IPS-20b (cell line): ENCODE measurements at regions not wholly inside any gene's neighbourhood (a gene's known extent, or its start where the extent isn't known, plus 50 kb on each side); places are given as distances from the start of the nearest gene placed in this dataset.

ENCODE experiments used
- H3K27ac ChIP-seq: one replicate; pipeline ENCODE4 v1.5.1; 2013; ENCODE audit warnings: low read length
- H3K27me3 ChIP-seq: 2 replicates; pipeline ENCODE4 v1.6.1; 2013; ENCODE audit warnings: mild to moderate bottlenecking, low read length, inconsistent platforms; ENCODE audit not compliant: insufficient read depth
- H3K36me3 ChIP-seq: 2 replicates; pipeline ENCODE4 v1.6.1; 2013; ENCODE audit warnings: low read depth, mild to moderate bottlenecking, inconsistent platforms, low read length, moderate library complexity; ENCODE audit not compliant: insufficient read depth
- H3K4me1 ChIP-seq: 2 replicates; pipeline ENCODE4 v1.6.1; 2013; ENCODE audit warnings: mild to moderate bottlenecking, control low read depth, inconsistent platforms, low read length, moderate library complexity; ENCODE audit not compliant: insufficient read depth
- H3K4me3 ChIP-seq: 2 replicates; pipeline ENCODE4 v1.5.1; 2013; ENCODE audit warnings: mild to moderate bottlenecking, low read length, inconsistent platforms
- H3K9ac ChIP-seq: 2 replicates; pipeline ENCODE4 v1.6.1; 2013; ENCODE audit warnings: low read depth, mild to moderate bottlenecking, inconsistent platforms, low read length, moderate library complexity
- H3K9me3 ChIP-seq: 2 replicates; pipeline ENCODE4 v1.6.1; 2013; ENCODE audit warnings: mild to moderate bottlenecking, low read depth, low read length, inconsistent platforms; ENCODE audit not compliant: insufficient read depth

DNA sequence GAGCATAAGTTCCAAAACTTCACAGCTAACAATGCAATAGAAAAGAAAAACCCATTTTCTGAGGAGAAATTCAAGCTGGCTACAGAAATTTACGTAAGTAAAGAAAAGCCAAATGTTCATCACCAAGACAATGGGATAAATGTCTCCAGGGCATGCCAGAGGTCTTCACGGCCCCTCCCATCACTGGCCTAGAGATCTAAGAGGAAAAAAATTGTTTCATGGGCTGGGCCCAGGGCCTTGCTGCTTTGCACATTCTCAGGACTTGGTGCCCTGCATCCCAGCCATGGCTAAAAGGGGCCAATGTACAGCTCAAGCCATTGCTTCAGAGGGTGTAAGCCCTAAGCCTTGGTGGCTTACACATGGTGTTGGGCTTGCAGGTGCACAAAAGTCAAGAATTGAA lies 443.6 kb downstream of the ELAVL2 start:
- H3K4me3 ChIP-seq = no peak overlapping the region
- H3K9ac ChIP-seq = no peak overlapping the region
- no peaks in the 10 kb centered on the region for H3K36me3 ChIP-seq
- H3K9me3 ChIP-seq = no peaks in the 10 kb centered on the region
- H3K27me3 ChIP-seq = no peaks in the 10 kb centered on the region
- no peak overlapping the region for H3K27ac ChIP-seq
- no peaks in the 10 kb centered on the region for H3K4me1 ChIP-seq

DNA sequence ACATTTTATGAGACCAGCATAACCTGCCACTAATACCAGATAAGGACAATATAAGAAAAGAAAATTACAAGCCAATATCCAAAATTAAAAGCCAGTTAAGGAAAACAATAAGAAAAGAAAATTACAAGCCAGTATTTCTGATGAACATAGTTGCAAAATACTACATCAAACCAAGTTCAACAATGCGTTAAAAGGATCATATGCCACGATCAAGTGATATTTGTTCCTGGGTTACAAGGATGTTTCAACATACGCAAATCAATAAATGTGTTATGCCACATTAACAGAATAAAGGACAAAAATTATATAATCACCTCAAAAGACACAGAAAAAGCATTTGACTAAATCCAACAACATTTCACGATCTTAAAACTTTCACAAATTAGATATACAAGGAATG lies 431.9 kb downstream of the ELAVL2 start:
- H3K9ac ChIP-seq = no peak overlapping the region
- H3K9me3 ChIP-seq = no peaks in the 10 kb centered on the region
- no peak overlapping the region for H3K4me3 ChIP-seq
- no peaks in the 10 kb centered on the region for H3K27me3 ChIP-seq
- no peaks in the 10 kb centered on the region for H3K36me3 ChIP-seq
- no peaks in the 10 kb centered on the region for H3K4me1 ChIP-seq
- H3K27ac ChIP-seq = no peak overlapping the region

DNA sequence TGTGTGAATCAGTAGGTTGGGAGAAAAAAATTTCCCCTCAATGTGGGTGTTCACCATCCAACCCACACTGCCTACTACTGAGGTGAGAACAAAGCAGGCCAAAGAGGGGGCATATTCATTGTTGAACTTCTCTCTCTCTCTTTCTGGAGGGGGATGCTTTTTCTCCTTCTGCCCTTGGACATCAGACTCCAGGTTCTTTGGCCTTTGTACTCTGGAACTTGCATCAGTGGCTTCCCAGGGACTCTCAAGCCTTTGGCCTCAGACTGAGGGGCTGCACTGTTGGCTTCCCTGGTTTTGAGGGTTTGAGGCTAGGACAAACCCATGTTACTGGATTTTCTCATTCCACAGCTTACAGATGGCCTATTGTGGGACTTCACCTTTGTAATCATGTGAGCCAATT lies 417.2 kb downstream of the ELAVL2 start:
- H3K4me1 ChIP-seq = no peaks in the 10 kb centered on the region
- H3K27ac ChIP-seq = no peak overlapping the region
- no peaks in the 10 kb centered on the region for H3K27me3 ChIP-seq
- H3K36me3 ChIP-seq = no peaks in the 10 kb centered on the region
- H3K4me3 ChIP-seq = no peak overlapping the region
- no peaks in the 10 kb centered on the region for H3K9me3 ChIP-seq
- H3K9ac ChIP-seq = no peak overlapping the region

DNA sequence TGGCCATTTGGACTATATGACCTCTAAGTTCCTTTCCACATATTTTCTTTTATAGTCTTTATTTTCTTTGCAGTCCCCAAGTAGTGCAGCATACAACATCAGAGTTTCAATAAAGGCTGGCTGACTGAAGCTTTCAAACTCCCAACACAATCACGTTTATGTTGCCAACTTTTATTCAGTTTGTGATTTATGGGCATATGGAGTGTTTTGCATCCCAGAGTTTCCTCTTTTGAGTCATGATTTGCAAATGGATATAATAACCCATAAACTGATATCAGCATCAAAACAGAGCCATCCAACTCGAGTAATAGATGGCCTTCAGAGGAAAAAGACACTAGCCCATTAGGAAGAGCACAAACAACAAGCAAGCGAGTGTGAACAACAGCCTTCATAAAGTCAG lies 414.0 kb downstream of the ELAVL2 start:
- Histone ChIP-seq H3K27ac (no peak overlapping the region), H3K9ac (no peak overlapping the region), H3K4me1 (no peaks in the 10 kb centered on the region), H3K9me3 (no peaks in the 10 kb centered on the region), H3K36me3 (no peaks in the 10 kb centered on the region), H3K27me3 (no peaks in the 10 kb centered on the region), H3K4me3 (no peak overlapping the region)

DNA sequence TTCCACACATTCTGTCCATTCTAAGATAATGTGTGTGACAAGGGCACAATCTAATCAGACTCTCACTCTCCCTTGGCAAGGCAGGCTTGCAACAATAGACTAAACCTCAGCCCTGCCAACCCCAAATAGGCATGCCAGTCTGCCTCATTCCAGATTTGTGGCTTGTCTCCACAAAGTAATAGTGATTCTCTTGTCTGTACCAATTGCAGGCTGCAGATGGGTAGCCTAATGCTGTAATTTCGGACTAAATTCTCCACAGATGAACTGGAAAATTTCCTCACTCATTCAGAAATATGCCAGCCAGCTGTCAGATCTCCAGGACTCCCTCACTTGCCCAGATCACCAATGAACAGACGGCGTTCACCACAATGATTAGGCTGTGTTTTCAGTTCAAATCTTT lies 413.6 kb downstream of the ELAVL2 start:
- Histone ChIP-seq H3K36me3 (no peaks in the 10 kb centered on the region), H3K27ac (no peak overlapping the region), H3K4me1 (no peaks in the 10 kb centered on the region), H3K9ac (no peak overlapping the region), H3K4me3 (no peak overlapping the region), H3K9me3 (no peaks in the 10 kb centered on the region), H3K27me3 (no peaks in the 10 kb centered on the region)

DNA sequence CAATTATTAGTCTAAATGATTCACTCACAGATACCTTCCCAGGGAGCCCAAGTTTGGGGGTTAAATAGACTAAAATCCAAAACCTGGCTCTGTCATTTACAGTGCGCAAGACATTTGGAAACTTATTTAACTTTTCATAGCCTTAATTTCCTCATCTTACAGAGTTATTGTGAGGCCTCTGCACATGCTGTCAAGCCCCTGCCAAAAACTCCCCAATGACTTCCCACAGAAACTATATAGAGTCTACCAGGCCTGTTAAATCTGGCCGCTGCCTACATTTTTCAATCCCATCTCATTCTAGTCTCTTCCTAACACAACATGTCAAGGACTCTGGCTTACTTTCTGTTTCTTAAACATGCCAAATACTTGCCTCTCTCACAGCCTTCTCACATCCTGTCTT lies 412.5 kb downstream of the ELAVL2 start:
- Histone ChIP-seq H3K27me3 (no peaks in the 10 kb centered on the region), H3K36me3 (no peaks in the 10 kb centered on the region), H3K27ac (no peak overlapping the region), H3K9me3 (no peaks in the 10 kb centered on the region), H3K4me3 (no peak overlapping the region), H3K9ac (no peak overlapping the region), H3K4me1 (no peaks in the 10 kb centered on the region)

DNA sequence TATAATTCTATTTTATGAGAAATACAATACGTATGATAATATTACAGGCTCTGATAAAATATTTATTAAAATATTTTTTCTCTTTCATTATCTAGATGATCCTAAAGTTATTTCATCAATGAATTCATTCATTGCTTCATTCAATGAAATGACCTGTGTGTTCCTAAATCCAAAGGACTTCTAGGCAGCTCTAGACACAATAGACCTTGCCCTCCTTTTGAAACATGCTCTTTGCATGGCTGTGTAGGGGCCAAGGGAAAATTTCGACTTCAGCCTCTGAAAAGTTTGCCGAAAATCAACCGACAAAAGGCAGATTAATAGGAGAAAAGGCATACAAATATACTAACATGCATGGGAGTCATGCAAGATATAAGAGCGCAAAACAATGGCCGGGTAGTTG lies 402.0 kb downstream of the ELAVL2 start:
- H3K9me3 ChIP-seq = no peaks in the 10 kb centered on the region
- H3K36me3 ChIP-seq = no peaks in the 10 kb centered on the region
- H3K27me3 ChIP-seq = no peaks in the 10 kb centered on the region
- no peaks in the 10 kb centered on the region for H3K4me1 ChIP-seq
- no peak overlapping the region for H3K4me3 ChIP-seq
- no peak overlapping the region for H3K27ac ChIP-seq
- no peak overlapping the region for H3K9ac ChIP-seq

DNA sequence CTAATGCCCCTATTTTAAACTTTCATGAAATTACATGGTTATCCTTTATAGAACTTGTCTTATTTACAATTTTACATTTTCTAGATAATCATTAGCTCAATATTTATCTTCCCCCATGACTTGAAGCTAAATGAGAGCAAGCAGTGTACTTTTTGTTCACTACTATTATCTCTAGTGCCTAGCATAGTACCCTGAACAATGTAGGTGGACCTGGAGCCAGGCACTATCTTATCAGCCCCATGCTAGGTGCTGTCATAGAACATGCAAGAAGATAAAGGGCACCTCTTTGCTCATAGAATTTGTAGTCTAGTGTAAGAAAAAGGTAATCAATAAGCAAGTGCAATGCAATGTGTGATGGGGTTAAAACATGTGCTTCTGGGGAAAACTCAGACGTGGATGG lies 399.9 kb downstream of the ELAVL2 start:
- Histone ChIP-seq H3K4me3 (no peak overlapping the region), H3K9me3 (no peaks in the 10 kb centered on the region), H3K36me3 (no peaks in the 10 kb centered on the region), H3K27ac (no peak overlapping the region), H3K4me1 (no peaks in the 10 kb centered on the region), H3K27me3 (no peaks in the 10 kb centered on the region), H3K9ac (no peak overlapping the region)

DNA sequence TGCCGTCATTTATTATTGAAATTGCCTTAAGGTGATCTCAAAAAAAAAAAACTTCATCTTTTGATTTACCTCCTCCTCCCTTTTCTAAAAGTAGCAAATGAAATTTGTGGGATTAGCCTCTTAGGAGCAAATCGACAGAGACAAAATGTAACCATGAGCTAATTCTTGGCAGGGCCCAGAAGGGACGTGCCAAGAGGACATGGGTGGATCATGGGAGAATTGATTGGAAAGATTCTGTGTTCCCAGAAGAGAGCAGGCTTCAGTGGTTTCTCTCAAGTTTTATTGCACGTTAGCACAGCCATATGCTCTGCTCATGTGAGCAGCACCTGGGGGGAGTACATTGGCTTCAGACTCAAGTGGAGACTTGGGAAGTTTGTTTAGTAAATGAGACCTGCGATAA lies 394.6 kb downstream of the ELAVL2 start:
- no peaks in the 10 kb centered on the region for H3K9me3 ChIP-seq
- no peak overlapping the region for H3K27ac ChIP-seq
- no peaks in the 10 kb centered on the region for H3K27me3 ChIP-seq
- no peak overlapping the region for H3K9ac ChIP-seq
- H3K4me3 ChIP-seq = no peak overlapping the region
- no peaks in the 10 kb centered on the region for H3K4me1 ChIP-seq
- H3K36me3 ChIP-seq = no peaks in the 10 kb centered on the region

DNA sequence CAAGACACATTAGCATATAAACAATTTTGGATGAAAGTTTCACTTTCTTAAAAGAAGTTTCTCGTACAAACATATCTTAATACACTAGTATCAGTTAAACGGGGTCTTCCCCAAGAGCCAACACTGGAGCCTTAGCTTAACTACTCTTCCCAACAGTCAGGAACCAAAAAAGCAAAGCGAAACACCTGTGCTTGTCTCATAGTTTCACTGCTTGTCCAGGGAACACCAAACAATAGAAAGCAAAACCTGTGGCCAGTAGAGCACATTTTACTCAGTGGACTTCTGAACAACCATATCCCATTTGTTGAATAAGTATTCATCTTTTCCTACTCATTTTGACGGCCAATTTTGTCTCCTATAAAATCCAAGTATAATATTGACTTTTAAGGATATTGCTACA lies 391.4 kb downstream of the ELAVL2 start:
- Histone ChIP-seq H3K9me3 (no peaks in the 10 kb centered on the region), H3K27me3 (no peaks in the 10 kb centered on the region), H3K9ac (no peak overlapping the region), H3K4me3 (no peak overlapping the region), H3K36me3 (no peaks in the 10 kb centered on the region), H3K4me1 (no peaks in the 10 kb centered on the region), H3K27ac (no peak overlapping the region)

DNA sequence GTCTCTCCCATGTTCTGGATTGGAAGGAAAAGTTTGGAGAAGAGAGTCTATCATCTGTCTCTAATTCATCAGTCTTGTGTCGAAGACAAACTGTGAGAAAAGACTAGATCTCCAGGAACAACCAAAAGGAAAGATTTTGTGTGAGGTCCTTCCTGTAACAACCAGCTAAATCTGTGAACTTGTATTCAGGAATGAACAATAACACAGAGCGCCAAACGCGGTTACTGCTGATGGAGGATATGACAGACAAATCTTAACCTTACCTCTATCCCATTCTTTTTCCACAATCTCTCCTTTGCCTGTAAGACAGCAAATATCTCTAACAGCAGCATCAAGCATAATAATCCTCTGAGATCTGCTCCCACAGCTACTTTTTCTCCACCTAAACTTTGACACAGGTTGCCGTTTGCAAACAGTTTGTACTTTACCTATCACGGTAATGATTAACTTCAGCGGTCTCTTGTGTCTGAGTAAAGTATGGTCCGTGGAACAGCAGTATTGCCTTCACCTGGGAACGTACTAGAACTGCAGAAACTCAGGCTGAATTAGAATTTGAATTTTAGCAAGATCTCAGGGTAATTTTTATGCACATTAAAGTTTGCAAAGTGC lies 387.6 kb downstream of the ELAVL2 start:
- Histone ChIP-seq H3K36me3 (no peaks in the 10 kb centered on the region), H3K4me1 (no peaks in the 10 kb centered on the region), H3K27ac (no peak overlapping the region), H3K9ac (no peak overlapping the region), H3K4me3 (no peak overlapping the region), H3K27me3 (no peaks in the 10 kb centered on the region), H3K9me3 (no peaks in the 10 kb centered on the region)

DNA sequence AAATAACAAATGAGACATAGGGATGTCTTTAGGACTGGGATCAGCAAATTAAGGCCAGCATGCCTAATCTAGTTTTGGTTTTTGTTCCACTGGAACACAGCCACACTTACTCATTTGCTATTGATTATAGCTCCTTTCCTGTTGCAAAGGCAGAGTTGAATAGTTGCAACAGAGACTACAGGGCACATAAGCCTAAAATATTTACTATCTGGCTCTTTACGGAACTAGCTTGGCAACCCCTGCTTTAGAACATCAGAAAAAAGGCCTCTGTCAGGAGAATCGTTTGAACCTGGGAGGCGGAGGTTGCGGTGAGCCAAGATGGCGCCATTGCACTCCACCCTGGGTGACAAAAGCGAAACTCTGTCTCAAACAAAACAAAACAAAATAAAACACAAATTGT lies 384.8 kb downstream of the ELAVL2 start:
- Histone ChIP-seq H3K4me1 (no peaks in the 10 kb centered on the region), H3K9me3 (no peaks in the 10 kb centered on the region), H3K9ac (no peak overlapping the region), H3K4me3 (no peak overlapping the region), H3K27me3 (no peaks in the 10 kb centered on the region), H3K27ac (no peak overlapping the region), H3K36me3 (no peaks in the 10 kb centered on the region)

DNA sequence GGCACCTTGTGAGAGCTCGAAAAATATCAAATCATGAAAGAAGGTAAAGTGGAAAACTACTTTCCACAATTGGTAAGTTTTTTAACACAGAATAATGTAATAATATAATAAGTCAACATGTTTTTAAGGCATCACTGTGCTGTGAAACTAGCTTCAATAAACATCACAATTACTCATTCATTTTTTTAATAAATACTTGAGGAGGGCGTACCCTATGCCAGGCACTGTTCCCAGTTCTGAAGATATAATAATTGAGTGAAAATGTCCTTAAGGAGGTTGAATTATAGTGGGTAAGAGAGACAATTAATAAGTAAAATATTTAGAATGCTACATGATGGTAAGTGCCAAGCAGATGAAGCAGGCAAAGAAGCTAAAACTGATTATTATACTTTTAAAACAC lies 381.4 kb downstream of the ELAVL2 start:
- Histone ChIP-seq H3K4me1 (no peaks in the 10 kb centered on the region), H3K4me3 (no peak overlapping the region), H3K27ac (no peak overlapping the region), H3K9me3 (no peaks in the 10 kb centered on the region), H3K27me3 (no peaks in the 10 kb centered on the region), H3K36me3 (no peaks in the 10 kb centered on the region), H3K9ac (no peak overlapping the region)
